H1 (cell line): ENCODE measurements at regions not wholly inside any gene's neighbourhood (a gene's known extent, or its start where the extent isn't known, plus 50 kb on each side); places are given as distances from the start of the nearest gene placed in this dataset.

Experiments used
- CTCF ChIA-PET: fragments of 300-600 bp; sonication (Branson Sonifier 250); formaldehyde crosslinking; loops from one replicate; lab custom pipeline; 2021; ENCODE audit not compliant: partially characterized antibody; lab: Charles Lee
- POLR2A ChIA-PET: fragments of 300-600 bp; sonication (Branson Sonifier 250); formaldehyde crosslinking; loops from one replicate; lab custom pipeline; 2021; ENCODE audit warnings: inconsistent platforms; ENCODE audit not compliant: partially characterized antibody; lab: Charles Lee
- DNase-seq, 2 experiments: peaks; one replicate each; pipeline versions ENCODE4 v3.0.0 to v3.0.0-alpha.2; 2010 to 2022; ENCODE audit warnings: low spot score in 2 of 2, low read depth in 1 of 2, mixed read lengths in 1 of 2
- FAIRE-seq: peaks from 2 replicates; lab custom pipeline; 2011; peaks lifted over from hg19 to GRCh38; lab: Jason Lieb, UNC
- H2AFZ ChIP-seq: 2 replicates; pipeline ENCODE4 v1.8.1; 2012; ENCODE audit warnings: low read length, inconsistent platforms
- H2AK5ac ChIP-seq: 2 replicates; pipeline ENCODE4 v1.6.1; 2013; ENCODE audit warnings: low read depth, low read length
- H2BK120ac ChIP-seq: replicated peaks from 2 replicates; pipeline ENCODE3; 2013; ENCODE audit warnings: low read depth, low read length, inconsistent platforms
- H2BK12ac ChIP-seq: 2 replicates; pipeline ENCODE4 v1.6.1; 2013; ENCODE audit warnings: low read depth, low read length
- H2BK15ac ChIP-seq: 2 replicates; pipeline ENCODE4 v1.6.1; 2013; ENCODE audit warnings: low read length
- H2BK20ac ChIP-seq: 2 replicates; pipeline ENCODE4 v1.6.1; 2013; ENCODE audit warnings: low read length
- H2BK5ac ChIP-seq: 2 replicates; pipeline ENCODE4 v1.6.1; 2013; ENCODE audit warnings: low read depth, low read length
- H3K14ac ChIP-seq: 2 replicates; pipeline ENCODE4 v1.6.1; 2013; ENCODE audit warnings: inconsistent platforms; ENCODE audit not compliant: insufficient read length
- H3K18ac ChIP-seq: 2 replicates; pipeline ENCODE4 v1.6.1; 2013; ENCODE audit warnings: low read length; ENCODE audit errors: extremely low read depth
- H3K23ac ChIP-seq: 2 replicates; pipeline ENCODE4 v1.6.1; 2013; ENCODE audit warnings: inconsistent platforms; ENCODE audit not compliant: insufficient read length
- H3K23me2 ChIP-seq: 2 replicates; pipeline ENCODE4 v1.6.1; 2013; ENCODE audit warnings: low read depth, low read length
- H3K27ac ChIP-seq: 2 replicates; pipeline ENCODE4 v1.6.1; 2011; ENCODE audit warnings: low read depth, low read length, inconsistent platforms
- H3K27me3 ChIP-seq, 4 experiments: replicated peaks in 1 of 4; 1 replicate in 1 of 4; 2 replicates in 3 of 4; pipeline versions ENCODE4 v1.6.1 to v1.8.1; 2011 to 2013; ENCODE audit warnings: low read length in 3 of 4, mild to moderate bottlenecking in 3 of 4, inconsistent platforms in 2 of 4, mixed read lengths in 2 of 4, moderate library complexity in 1 of 4; ENCODE audit not compliant: control insufficient read depth in 3 of 4, insufficient read depth in 3 of 4; ENCODE audit errors: extremely low read depth in 1 of 4
- H3K36me3 ChIP-seq, 4 experiments: 2 replicates each; pipeline versions ENCODE4 v1.6.1 to v1.8.1; 2011 to 2013; ENCODE audit warnings: mild to moderate bottlenecking in 4 of 4, low read length in 3 of 4, moderate library complexity in 2 of 4, control low read depth in 1 of 4, inconsistent platforms in 1 of 4; ENCODE audit not compliant: insufficient read depth in 4 of 4, control insufficient read depth in 2 of 4
- H3K4ac ChIP-seq: replicated peaks from 2 replicates; pipeline ENCODE3; 2013; ENCODE audit warnings: low read length, low read depth, mixed read lengths, inconsistent platforms; ENCODE audit not compliant: insufficient read length
- H3K4me1 ChIP-seq, 4 experiments: replicated peaks in 1 of 4; 1 replicate in 1 of 4; 2 replicates in 3 of 4; pipeline versions ENCODE4 v1.6.1 to v1.8.1; 2011 to 2013; ENCODE audit warnings: low read length in 3 of 4, inconsistent platforms in 2 of 4, mixed read lengths in 1 of 4; ENCODE audit not compliant: insufficient read depth in 4 of 4, control insufficient read depth in 3 of 4
- H3K4me2 ChIP-seq, 2 experiments: 2 replicates each; pipeline versions ENCODE4 v1.6.1 to v1.8.1; 2011 to 2013; ENCODE audit warnings: low read depth in 2 of 2, low read length in 2 of 2, control low read depth in 1 of 2, inconsistent platforms in 1 of 2, mild to moderate bottlenecking in 1 of 2; ENCODE audit not compliant: insufficient read depth in 1 of 2
- H3K4me3 ChIP-seq, 4 experiments: fragments of 200-600, 300-600 bp in 1 of 4; sonication (generic), shearing (Covaris generic), sonication (Bioruptor Twin) in 1 of 4; 2 replicates each; pipeline versions ENCODE4 v1.5.1 to v1.8.1; 2011 to 2016; ENCODE audit warnings: low read length in 4 of 4, low read depth in 3 of 4, control low read depth in 2 of 4, inconsistent platforms in 2 of 4, mild to moderate bottlenecking in 2 of 4, mixed read lengths in 1 of 4, moderate library complexity in 1 of 4; ENCODE audit not compliant: insufficient read depth in 2 of 4; ENCODE audit errors: extremely low read depth in 1 of 4
- H3K56ac ChIP-seq: replicated peaks from 2 replicates; pipeline ENCODE3; 2013; ENCODE audit warnings: low read depth, mild to moderate bottlenecking, mixed read lengths, low read length, inconsistent platforms; ENCODE audit not compliant: insufficient read length
- H3K79me1 ChIP-seq: 2 replicates; pipeline ENCODE4 v1.6.1; 2013; ENCODE audit warnings: low read depth, low read length, control low read depth
- H3K79me2 ChIP-seq, 2 experiments: 2 replicates each; pipeline versions ENCODE4 v1.6.1 to v1.8.1; 2012 to 2013; ENCODE audit warnings: low read length in 2 of 2, mild to moderate bottlenecking in 2 of 2, inconsistent platforms in 1 of 2; ENCODE audit not compliant: insufficient read depth in 2 of 2, control insufficient read depth in 1 of 2
- H3K9ac ChIP-seq, 4 experiments: replicated peaks in 1 of 4; 1 replicate in 1 of 4; 2 replicates in 3 of 4; pipeline versions ENCODE4 v1.6.1 to v1.8.1; 2011 to 2013; ENCODE audit warnings: low read depth in 3 of 4, low read length in 3 of 4, control low read depth in 2 of 4, mild to moderate bottlenecking in 2 of 4, moderate library complexity in 2 of 4, inconsistent platforms in 1 of 4; ENCODE audit errors: extremely low read depth in 1 of 4
- H3K9me3 ChIP-seq, 2 experiments: 2 replicates each; pipeline versions ENCODE4 v1.6.1 to v1.8.1; 2012 to 2013; ENCODE audit warnings: mild to moderate bottlenecking in 2 of 2, moderate library complexity in 2 of 2, control low read depth in 1 of 2, inconsistent platforms in 1 of 2, low read depth in 1 of 2, low read length in 1 of 2, mixed read lengths in 1 of 2; ENCODE audit not compliant: insufficient read depth in 2 of 2
- H4K20me1 ChIP-seq, 2 experiments: replicated peaks in 1 of 2; 2 replicates each; pipeline versions ENCODE3 to v1.8.1; 2011 to 2013; ENCODE audit warnings: inconsistent platforms in 2 of 2, low read length in 2 of 2, mild to moderate bottlenecking in 1 of 2; ENCODE audit not compliant: insufficient read depth in 2 of 2, control insufficient read depth in 1 of 2
- H4K5ac ChIP-seq: 2 replicates; pipeline ENCODE4 v1.6.1; 2013; ENCODE audit warnings: low read length, low read depth, mixed read lengths, inconsistent platforms; ENCODE audit not compliant: insufficient read length
- H4K8ac ChIP-seq: 2 replicates; pipeline ENCODE4 v1.8.0; 2013; ENCODE audit warnings: mild to moderate bottlenecking, moderate library complexity, low read length, inconsistent platforms; ENCODE audit not compliant: insufficient read depth; ENCODE audit errors: extremely low read depth
- H4K91ac ChIP-seq: replicated peaks from 2 replicates; pipeline ENCODE3; 2013; ENCODE audit warnings: low read length, mixed read lengths, inconsistent platforms; ENCODE audit not compliant: insufficient read length
- BRCA1 ChIP-seq: IDR thresholded peaks from 2 replicates; pipeline ENCODE4 v1.6.1; 2012; ENCODE audit warnings: low read depth, low read length, improper control_type of control experiment
- CTCF ChIP-seq, 3 experiments: IDR thresholded peaks; 1 replicate in 2 of 3; 2 replicates in 1 of 3; pipeline versions ENCODE4 v1.5.1 to v1.6.1; 2011; ENCODE audit warnings: low read length in 3 of 3, mild to moderate bottlenecking in 3 of 3, inconsistent platforms in 2 of 3, low read depth in 1 of 3, moderate library complexity in 1 of 3; ENCODE audit not compliant: insufficient read depth in 1 of 3; ENCODE audit errors: control extremely low read depth in 1 of 3
- GTF2F1 ChIP-seq: IDR thresholded peaks from 2 replicates; pipeline ENCODE4 v1.6.1; 2012; ENCODE audit warnings: low read depth, low read length, improper control_type of control experiment, borderline replicate concordance
- HDAC6 ChIP-seq: IDR thresholded peaks from one replicate; pipeline ENCODE4 v1.7.1; 2012; ENCODE audit warnings: low read depth, mild to moderate bottlenecking, inconsistent platforms, low read length, moderate library complexity
- JUND ChIP-seq: IDR thresholded peaks from 2 replicates; pipeline ENCODE4 v1.6.1; 2011; ENCODE audit warnings: mild to moderate bottlenecking, improper control_type of control experiment, low read length
- NRF1 ChIP-seq: IDR thresholded peaks from 2 replicates; pipeline ENCODE4 v1.6.1; 2011; ENCODE audit warnings: mild to moderate bottlenecking, low read depth, low read length, improper control_type of control experiment
- PHF8 ChIP-seq: fragments of 200-600 bp; sonication (generic); conservative IDR thresholded peaks from 2 replicates; pipeline ENCODE4 v1.7.1; 2012; ENCODE audit warnings: low read depth, mild to moderate bottlenecking, inconsistent platforms, low read length, moderate library complexity
- WGBS, 2 experiments: shearing (Covaris generic) in 1 of 2; methylation state at CpG; one replicate each; pipeline versions ENCODE4 v1.1.6 to v1.1.7; 2013 to 2015; ENCODE audit warnings: low lambda C conversion rate in 2 of 2, mixed read lengths in 2 of 2, inconsistent platforms in 1 of 2, low coverage in 1 of 2, missing lambda C conversion rate in 1 of 2; ENCODE audit not compliant: insufficient replicate concordance in 2 of 2, insufficient coverage in 1 of 2, insufficient read length in 1 of 2; ENCODE audit errors: extremely low coverage in 1 of 2, missing lambda C conversion rate in 1 of 2; 5-methylcytosine and 5-hydroxymethylcytosine counted together
- TF ChIP-seq, protein P1 (sequence below): IDR thresholded peaks from 2 replicates; pipeline ENCODE4 v1.6.1; 2011; ENCODE audit warnings: low read depth, mild to moderate bottlenecking, low read length; ENCODE audit not compliant: insufficient read depth

DNA sequence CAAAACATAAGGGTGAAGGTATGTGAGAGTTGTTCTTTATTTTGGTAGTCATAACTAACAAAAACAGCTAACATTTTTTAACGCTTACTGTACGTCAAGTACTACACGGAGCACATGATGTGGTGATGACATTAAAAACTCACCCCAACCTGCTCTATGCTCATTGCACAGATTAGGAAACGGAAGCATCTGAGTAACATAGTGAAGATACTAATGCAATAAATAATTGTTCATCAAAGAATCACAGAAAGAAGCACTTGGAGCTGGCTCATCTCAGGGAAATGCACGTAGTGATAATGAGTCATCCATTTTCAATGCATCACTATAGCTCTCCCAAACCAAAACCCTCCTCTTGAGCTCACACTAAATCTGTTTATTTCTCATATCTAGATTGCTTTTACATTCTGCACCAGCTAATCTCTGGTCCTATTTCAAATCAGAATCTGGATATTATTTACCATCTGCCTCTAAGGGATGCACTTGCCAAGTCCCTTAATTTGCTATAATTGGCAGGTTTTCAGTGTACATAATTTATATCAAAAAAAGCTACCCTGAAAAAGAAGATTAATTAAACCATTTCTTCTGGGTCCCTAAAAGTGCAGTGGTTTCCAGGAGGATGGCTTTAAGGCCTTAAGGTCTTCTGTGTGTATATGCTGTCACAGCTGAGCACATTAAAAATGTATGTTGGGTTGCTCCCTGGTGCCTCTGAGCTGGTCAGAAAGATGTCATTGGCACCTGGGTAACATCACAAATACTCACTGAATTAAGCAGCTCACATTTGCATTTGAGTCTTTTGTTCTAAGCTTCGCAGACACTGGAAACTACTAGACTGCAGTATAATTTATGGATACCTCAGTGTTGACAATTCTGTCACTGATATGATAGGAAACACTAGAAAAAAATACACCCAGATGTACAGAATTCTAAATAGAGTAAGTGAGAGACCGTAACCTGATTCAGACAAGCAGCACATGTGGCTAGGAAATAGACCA is 677.4 kb upstream of the CITED2 start:
- Histone ChIP-seq H2AFZ (no peak overlapping the region), H3K9ac (no peak overlapping the region), H3K4me2 (no peak overlapping the region), H3K14ac (no peak overlapping the region), H3K4me1 (peaks cover 1 to 12% (median 7%) of the 10 kb centered on the region in 4 experiments; a peak in 4 of 7 replicates), H3K4me3 (no peak overlapping the region), H3K56ac (no peak overlapping the region), H2BK20ac (no peak overlapping the region), H3K18ac (no peak overlapping the region), H4K91ac (no peak overlapping the region), H3K36me3 (no peaks in the 10 kb centered on the region), H2BK12ac (no peak overlapping the region), H3K23me2 (no peaks in the 10 kb centered on the region), H2BK15ac (no peak overlapping the region), H2AK5ac (no peak overlapping the region; the same call in 1 of the 2 replicates), H2BK5ac (no peak overlapping the region), H4K5ac (no peak overlapping the region), H3K27me3 (no peaks in the 10 kb centered on the region), H4K20me1 (no peaks in the 10 kb centered on the region), H3K9me3 (no peaks in the 10 kb centered on the region), H3K79me1 (no peaks in the 10 kb centered on the region; the same call in 1 of the 2 replicates), H3K79me2 (no peaks in the 10 kb centered on the region), H2BK120ac (no peak overlapping the region), H3K27ac (no peak overlapping the region), H3K23ac (no peak overlapping the region), H3K4ac (no peak overlapping the region), H4K8ac (no peak overlapping the region)
- ChIA-PET CTCF (interaction anchor here (0.7 to 2.3 kb wide), 28 partner anchors 8 to 1574 kb away, joined by 3 to 14 read pairs (median 4); no protein-coding TSS in a partner anchor), POLR2A (interaction anchor here (1.2 kb wide), 1 partner anchor 678 kb away, joined by 3 read pairs; the partner anchor contains the start of gene CITED2)
- DNase-seq (no peak), FAIRE-seq (no peak)
- 93% methylated on average over 7 of the region's 7 CpGs; no CpG with 5 or more reads in 1 of the 2 experiments for WGBS, 2 experiments
- no peak for TF ChIP-seq PHF8
- TF ChIP-seq HDAC6 = no peak
- TF ChIP-seq CTCF (IDR thresholded peaks at IDR 0.05; ENCODE audit: control extremely low read depth in 1 of 3, insufficient read depth in 1 of 3, low read depth in 1 of 3, low read length in 3 of 3) = no peak
- TF ChIP-seq JUND = no peak
- TF ChIP-seq GTF2F1 = no peak
- no peak for TF ChIP-seq NRF1
- TF ChIP-seq, protein P1, sequence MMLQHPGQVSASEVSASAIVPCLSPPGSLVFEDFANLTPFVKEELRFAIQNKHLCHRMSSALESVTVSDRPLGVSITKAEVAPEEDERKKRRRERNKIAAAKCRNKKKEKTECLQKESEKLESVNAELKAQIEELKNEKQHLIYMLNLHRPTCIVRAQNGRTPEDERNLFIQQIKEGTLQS = no peak
- no peak for TF ChIP-seq BRCA1
